ENCODE measurements at regions not wholly inside any gene's neighbourhood (a gene's known extent, or its start where the extent isn't known, plus 50 kb on each side); places are given as distances from the start of the nearest gene placed in this dataset.
"Not testable (repeated sequence)": the region's sequence is repeated elsewhere in the genome, so short reads cannot be mapped to it uniquely, and the experiment has no call there.

DNA sequence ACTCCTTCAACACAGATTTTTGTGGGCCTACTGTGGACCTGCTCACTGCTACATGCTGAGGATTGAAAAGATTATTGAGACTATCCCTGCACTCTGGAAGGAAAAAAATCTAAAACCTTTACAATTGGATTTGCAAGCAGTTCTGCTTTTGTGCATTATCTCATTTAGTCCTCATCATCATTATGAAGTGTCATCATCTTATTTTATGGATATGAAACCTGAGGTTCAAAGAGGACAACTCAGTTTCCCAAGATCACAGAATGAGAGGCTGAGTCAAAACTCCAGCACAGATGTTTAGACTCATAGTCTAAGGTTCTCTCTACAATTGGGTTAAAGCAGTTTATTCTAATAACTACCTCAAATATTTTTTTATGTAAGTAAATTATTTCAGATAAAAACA is 160.2 kb upstream of the MARCKS start:
- peak; percentile 34 for DNase-seq

- peak; percentile 93 for DNase-seq
These were observed 159.3 kb upstream of the MARCKS start for GRCh38 chr6:113697632-113698410.

DNA sequence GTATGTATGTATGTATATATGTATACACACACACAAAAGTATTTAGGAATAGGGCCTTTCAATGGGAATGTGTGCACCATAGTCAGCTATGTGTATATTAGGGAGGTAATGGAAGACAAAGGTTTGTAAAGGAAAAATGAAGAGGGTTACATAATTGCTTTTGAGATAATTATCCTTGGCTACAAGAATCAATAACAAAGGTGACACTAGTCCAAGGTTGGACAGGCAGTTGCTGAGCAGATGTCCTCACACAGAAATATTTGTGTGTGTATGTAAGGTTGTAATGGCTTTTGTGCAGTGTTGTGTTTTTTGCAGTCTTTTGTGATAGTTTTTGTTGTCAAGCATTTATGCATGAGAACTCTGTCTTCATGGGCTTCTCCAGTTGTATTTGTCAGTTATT is 157.9 kb upstream of the MARCKS start:
- no peak for DNase-seq

- DNase-seq: no peak
These were observed 155.4 kb upstream of the MARCKS start for GRCh38 chr6:113701552-113702254.

GRCh38 chr6:113707194-113707593 is 150.0 kb upstream of the MARCKS start:
- no peak for DNase-seq

GRCh38 chr6:113709936-113710509 is 147.1 kb upstream of the MARCKS start:
- DNase-seq: no peak

GRCh38 chr6:113713665-113714064 is 143.5 kb upstream of the MARCKS start:
- no peak for DNase-seq

GRCh38 chr6:113718588-113718987 is 138.6 kb upstream of the MARCKS start:
- DNase-seq: no peak

GRCh38 chr6:113719064-113719463 is 138.1 kb upstream of the MARCKS start:
- peak; percentile 26 for DNase-seq

DNA sequence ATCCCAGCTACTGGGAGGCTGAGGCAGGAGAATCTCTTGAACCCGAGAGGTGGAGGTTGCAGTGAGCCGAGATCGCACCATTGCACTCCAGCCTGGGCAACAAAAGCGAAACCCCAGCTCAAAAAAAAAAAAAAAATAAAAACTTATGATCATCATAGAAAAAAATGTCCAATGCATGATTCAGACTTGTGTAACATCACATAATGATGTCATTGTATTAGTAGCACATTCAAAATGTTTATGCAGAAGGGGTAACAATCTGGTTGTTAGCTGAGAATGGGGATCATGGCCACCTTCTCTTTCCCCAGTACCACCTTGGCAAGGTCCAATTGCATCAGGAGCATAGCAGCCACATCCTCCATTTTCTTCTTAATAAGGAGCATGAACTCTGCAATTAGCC is 137.6 kb upstream of the MARCKS start:
- DNase-seq: peak; percentile 80

DNA sequence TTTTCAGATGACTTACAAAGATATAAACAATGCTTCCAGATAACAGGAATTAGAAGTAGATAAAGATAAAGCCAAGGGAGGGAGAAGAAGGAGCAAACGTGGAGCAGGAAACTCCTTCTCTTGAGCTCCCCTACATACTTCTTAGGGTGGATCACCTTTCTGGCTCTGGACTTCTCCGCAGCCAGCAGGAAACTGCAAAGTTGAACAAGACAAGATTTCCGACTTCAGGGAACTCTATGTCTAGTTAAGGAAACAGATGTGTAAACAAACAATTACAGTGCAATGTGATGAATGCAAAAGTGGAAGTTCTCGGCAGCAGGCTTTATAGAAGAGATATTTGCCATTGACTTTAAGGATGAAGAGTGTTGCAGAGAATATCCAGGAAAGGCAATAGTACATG is 134.0 kb upstream of the MARCKS start:
- DNase-seq: no peak

DNA sequence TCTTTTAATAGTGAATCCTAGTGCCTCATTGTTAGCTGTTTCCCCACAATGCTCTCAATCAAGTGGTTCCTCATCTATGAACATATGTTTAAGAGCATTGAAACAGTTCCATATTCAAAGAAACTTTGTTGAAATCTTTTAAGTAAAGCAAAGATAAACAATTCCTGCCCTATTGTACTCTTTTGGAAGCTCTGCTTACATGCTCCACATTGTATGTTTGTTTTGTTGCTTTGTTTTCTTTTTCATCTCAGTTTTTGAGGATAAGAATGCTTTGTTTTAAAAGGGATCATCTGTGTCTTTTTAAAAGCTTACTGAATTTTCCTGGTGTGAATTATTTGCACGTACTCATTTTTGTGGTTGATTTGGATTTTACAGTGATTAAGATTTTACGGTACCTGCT is 132.2 kb upstream of the MARCKS start:
- DNase-seq: not testable (repeated sequence)

GRCh38 chr6:113731541-113731940 is 125.6 kb upstream of the MARCKS start:
- no peak for DNase-seq

DNA sequence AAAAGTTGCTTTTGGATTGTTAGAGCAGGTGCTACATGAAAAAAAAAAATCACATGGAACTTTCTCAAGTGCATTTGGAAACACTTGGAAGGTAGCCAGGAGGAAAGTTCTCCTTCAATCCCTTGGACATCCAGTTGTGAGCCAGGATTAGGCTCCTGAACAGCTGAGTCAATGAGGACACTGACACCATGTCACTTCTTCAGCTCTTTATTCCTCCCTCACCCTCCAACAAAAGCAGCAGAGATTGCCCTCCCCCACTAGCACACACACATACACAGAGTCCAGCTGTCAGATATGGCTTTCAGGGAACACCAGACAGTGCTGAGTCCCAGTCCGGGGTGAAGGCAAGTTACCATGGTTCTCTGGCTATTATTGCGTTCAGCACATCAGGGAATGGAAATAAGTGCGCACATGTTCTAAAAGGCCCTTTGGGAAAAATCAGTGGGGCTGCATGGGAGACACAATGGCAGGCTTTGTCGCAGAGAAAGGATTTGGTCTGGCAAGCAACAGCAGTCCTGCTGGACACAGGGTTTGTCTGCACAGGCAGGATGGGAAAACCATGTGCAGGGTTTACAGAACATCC is 124.7 kb upstream of the MARCKS start:
- DNase-seq: no peak

DNA sequence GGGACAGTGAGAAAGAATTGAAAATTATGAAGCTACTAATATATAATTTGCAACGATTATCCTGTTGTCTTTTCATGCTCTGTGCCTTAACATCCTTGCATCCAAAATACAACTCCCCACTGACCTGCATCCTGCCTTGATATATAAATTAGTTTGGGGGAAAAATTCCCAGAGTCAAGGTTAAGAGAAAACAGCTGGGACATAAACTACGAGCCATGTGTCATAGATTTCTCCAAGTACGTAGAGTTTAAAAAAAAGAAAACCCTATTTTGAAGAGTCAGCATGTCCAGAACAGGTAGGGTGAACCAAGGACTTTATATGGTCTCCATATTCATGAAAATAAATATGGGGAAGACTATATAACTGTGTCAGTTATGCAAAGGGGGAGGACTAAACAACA is 123.8 kb upstream of the MARCKS start:
- no peak for DNase-seq

DNA sequence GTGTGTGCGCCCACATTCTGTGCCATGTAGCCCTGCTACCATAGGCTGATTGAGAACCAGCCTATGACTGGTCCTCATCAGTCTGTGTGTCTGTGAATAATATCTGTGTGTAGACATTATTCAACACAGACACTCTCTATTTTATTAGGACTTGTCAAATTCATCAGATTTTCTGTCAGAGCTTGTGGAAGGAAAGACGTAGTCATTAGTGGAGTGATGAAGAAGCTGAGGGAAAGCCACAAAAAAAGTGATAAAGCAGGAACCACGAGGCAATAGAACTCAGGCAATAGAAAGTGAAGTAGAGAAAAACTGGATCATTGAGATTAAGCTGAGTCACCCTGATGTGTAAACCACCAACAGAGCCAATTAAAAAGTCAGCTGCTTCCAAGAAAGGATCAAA is 122.2 kb upstream of the MARCKS start:
- DNase-seq: no peak

DNA sequence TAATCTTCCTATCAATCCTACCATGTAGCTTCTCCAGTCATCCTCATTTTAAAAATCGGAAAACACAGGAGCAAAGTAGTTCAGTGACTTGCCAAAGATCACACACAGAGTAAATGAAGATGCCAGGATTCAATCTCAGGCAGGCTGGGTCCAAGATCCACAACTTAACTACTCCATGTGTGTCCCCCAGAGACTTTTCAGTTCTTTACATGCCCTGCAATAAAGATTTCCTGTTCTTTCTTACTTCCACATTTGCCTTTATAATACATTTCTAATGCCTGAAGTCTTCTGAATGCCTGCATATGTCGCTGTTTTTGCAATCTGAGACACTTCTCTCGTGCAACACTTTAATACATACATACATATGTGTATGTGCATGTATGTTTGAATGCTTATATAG is 121.7 kb upstream of the MARCKS start:
- DNase-seq: no peak

DNA sequence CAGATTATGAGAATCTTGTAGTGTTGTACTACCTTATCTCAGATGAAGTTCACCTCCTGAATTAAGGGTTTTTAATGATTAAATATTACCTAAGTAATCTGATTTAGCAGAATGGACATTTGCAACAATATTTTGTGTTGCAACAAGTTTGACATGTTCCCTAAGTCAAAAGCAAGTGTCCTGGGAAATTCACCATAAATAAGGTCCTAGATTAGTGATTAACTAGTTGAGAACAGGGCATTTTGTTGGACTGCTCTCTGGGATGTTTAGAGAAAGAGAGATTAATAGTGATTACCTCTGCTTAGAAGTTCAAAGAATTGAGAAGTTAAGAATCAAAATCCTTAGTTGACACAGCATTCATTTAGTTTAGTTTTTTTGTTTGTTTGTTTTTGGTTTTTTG is 120.2 kb upstream of the MARCKS start:
- DNase-seq: no peak

GRCh38 chr6:113739041-113739655 is 118.0 kb upstream of the MARCKS start:
- DNase-seq: no peak

GRCh38 chr6:113741651-113742050 is 115.5 kb upstream of the MARCKS start:
- no peak for DNase-seq

DNA sequence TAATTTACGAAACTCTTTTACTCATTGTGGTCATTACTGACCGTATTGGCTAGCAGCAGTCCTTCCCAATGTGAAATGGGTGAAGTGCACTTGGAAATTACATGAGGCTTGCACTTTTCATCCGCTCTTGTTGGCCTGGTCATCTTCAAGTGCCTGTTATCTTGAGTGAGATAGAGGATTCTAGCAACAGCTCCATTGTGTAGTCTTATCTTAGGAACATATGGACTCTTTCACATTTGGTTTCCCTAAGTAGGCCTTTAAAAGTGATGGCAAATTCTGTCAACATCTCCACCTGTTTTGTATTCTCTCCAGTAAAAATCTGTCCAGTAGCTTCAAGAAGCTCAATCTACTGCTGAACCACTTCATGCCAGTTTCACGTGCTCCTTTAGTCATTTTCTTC is 114.8 kb upstream of the MARCKS start:
- DNase-seq: no peak

- DNase-seq: no peak
These were observed 112.3 kb upstream of the MARCKS start for GRCh38 chr6:113744861-113745260.

- DNase-seq: no peak
These were observed 106.8 kb upstream of the MARCKS start for GRCh38 chr6:113750151-113750855.

Measured in HCEC 1CT (cell line).